HEK293T (cell line): ENCODE measurements at regions not wholly inside any gene's neighbourhood (a gene's known extent, or its start where the extent isn't known, plus 50 kb on each side); places are given as distances from the start of the nearest gene placed in this dataset.

Experiments
- ELF4 ChIP-seq: fragments of 450-650 bp; IDR thresholded peaks from 2 replicates; pipeline ENCODE4 v1.6.1; 2017; ENCODE audit warnings: antibody characterized with exemption
- FOXA1 ChIP-seq: fragments of 450-650 bp; IDR thresholded peaks from 2 replicates; pipeline ENCODE4 v1.6.1; 2016; ENCODE audit warnings: mild to moderate bottlenecking
- LEF1 ChIP-seq: fragments of 450-650 bp; IDR thresholded peaks from 2 replicates; pipeline ENCODE4 v1.6.1; 2017; ENCODE audit warnings: mild to moderate bottlenecking, borderline replicate concordance
- SP1 ChIP-seq: fragments of 450-650 bp; IDR thresholded peaks from 2 replicates; pipeline ENCODE4 v1.6.1; 2017
- SUZ12 ChIP-seq: fragments of 450-650 bp; IDR thresholded peaks from 2 replicates; pipeline ENCODE4 v1.6.1; 2016; ENCODE audit warnings: mild to moderate bottlenecking
- TARDBP ChIP-seq: fragments of 450-650 bp; IDR thresholded peaks from 2 replicates; pipeline ENCODE4 v1.6.1; 2016
- TF ChIP-seq, protein P1 (sequence below): fragments of 450-650 bp; IDR thresholded peaks from 2 replicates; pipeline ENCODE4 v1.6.1; 2016

DNA sequence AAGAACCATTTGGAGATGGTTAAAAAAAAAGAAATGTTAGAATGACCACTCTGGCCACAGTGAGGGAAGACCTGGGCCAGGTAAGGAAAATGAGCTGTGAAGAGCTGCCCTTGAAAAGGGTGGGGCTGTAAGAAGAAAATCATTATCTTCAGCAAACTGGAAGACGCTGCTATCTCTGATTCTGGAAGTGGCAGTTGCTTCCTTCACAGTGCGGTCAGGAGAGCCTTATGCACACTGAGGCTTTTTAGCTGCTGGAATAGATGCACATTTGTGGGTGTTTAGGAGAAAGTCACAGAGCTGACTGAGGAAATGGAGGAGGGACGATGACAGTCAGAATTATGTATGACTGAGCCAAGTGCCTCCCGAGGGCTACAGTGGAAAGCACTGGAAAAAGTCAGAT lies 91.6 kb downstream of the TBX19 start:
- TF ChIP-seq SP1 (no peak), ELF4 (no peak), SUZ12 (no peak), TARDBP (no peak), FOXA1 (no peak), LEF1 (no peak)
- TF ChIP-seq, protein P1, sequence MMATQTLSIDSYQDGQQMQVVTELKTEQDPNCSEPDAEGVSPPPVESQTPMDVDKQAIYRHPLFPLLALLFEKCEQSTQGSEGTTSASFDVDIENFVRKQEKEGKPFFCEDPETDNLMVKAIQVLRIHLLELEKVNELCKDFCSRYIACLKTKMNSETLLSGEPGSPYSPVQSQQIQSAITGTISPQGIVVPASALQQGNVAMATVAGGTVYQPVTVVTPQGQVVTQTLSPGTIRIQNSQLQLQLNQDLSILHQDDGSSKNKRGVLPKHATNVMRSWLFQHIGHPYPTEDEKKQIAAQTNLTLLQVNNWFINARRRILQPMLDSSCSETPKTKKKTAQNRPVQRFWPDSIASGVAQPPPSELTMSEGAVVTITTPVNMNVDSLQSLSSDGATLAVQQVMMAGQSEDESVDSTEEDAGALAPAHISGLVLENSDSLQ: no peak
